GM12878 (cell line): ENCODE measurements at regions not wholly inside any gene's neighbourhood (a gene's known extent, or its start where the extent isn't known, plus 50 kb on each side); places are given as distances from the start of the nearest gene placed in this dataset.

Experiments used
- ATAC-seq: fragments of 200-7000 bp; cut with Tn5 transposase; 3 replicates; pipeline ENCODE4 v1.9.1; 2020; ENCODE audit warnings: mild to moderate bottlenecking, moderate library complexity
- BruUV-seq: library from RNA; stranded (reverse); fragments of 400-500 nt; replicated peaks from 2 replicates; lab custom pipeline; 2021; lab: Mats Ljungman, UMichigan
- CTCF ChIA-PET: fragments of 300-600 bp; sonication (Branson Sonifier 250); formaldehyde crosslinking; extraction: SDS; loops from one replicate; lab custom pipeline; 2021; ENCODE audit warnings: inconsistent platforms; lab: Yijun Ruan, JAX
- POLR2A ChIA-PET: fragments of 350-600 bp; formaldehyde crosslinking; extraction: SDS; loops from one replicate; lab custom pipeline; 2021; ENCODE audit warnings: inconsistent platforms; lab: Charles Lee
- RAD21 ChIA-PET: fragments of 300-600 bp; sonication (Branson Sonifier 250); formaldehyde crosslinking; loops from one replicate; lab custom pipeline; 2023; ENCODE audit warnings: antibody characterized with exemption; ENCODE audit not compliant: unreplicated experiment; lab: Charles Lee
- SMC1A ChIA-PET: fragments of 300-600 bp; sonication (Branson Sonifier 250); formaldehyde crosslinking; loops from one replicate; lab custom pipeline; 2023; ENCODE audit not compliant: unreplicated experiment, uncharacterized antibody; lab: Charles Lee
- DNase-seq: peaks from one replicate; pipeline ENCODE4 v3.0.0-alpha.2; 2011; ENCODE audit warnings: low read depth, low spot score
- FAIRE-seq: peaks from 3 replicates; lab custom pipeline; 2011; peaks lifted over from hg19 to GRCh38; lab: Jason Lieb, UNC
- H2AFZ ChIP-seq: 2 replicates; pipeline ENCODE4 v1.6.0; 2011; ENCODE audit warnings: low read depth, low read length, control low read depth; ENCODE audit not compliant: control insufficient read depth
- H3K27ac ChIP-seq: 2 replicates; pipeline ENCODE4 v1.5.1; 2011; ENCODE audit warnings: control low read depth; ENCODE audit not compliant: control insufficient read depth, insufficient read depth
- H3K27me3 ChIP-seq, 2 experiments: replicated peaks in 1 of 2; 2 replicates each; pipeline versions ENCODE4 v1.6.0 to v1.6.1; 2011; ENCODE audit warnings: low read length in 1 of 2; ENCODE audit not compliant: control insufficient read depth in 2 of 2, insufficient read depth in 2 of 2
- H3K36me3 ChIP-seq, 2 experiments: 2 replicates each; pipeline ENCODE4 v1.5.1; 2011; ENCODE audit warnings: low read length in 1 of 2; ENCODE audit not compliant: control insufficient read depth in 2 of 2, insufficient read depth in 2 of 2
- H3K4me1 ChIP-seq: 2 replicates; pipeline ENCODE4 v1.6.1; 2011; ENCODE audit warnings: mild to moderate bottlenecking, low read length, moderate library complexity, mixed read lengths; ENCODE audit not compliant: control insufficient read depth, insufficient read depth
- H3K4me2 ChIP-seq: 2 replicates; pipeline ENCODE4 v1.6.0; 2011; ENCODE audit warnings: control low read depth; ENCODE audit not compliant: control insufficient read depth, insufficient read depth
- H3K4me3 ChIP-seq: fragments of 200-600 bp; sonication (generic); 2 replicates; pipeline ENCODE4 v1.5.1; 2016
- H3K79me2 ChIP-seq: 2 replicates; pipeline ENCODE4 v1.6.0; 2011; ENCODE audit warnings: low read length; ENCODE audit not compliant: control insufficient read depth, insufficient read depth
- H3K9ac ChIP-seq: 2 replicates; pipeline ENCODE4 v1.8.0; 2011; ENCODE audit warnings: low read length, control low read depth, mixed read lengths; ENCODE audit not compliant: control insufficient read depth, insufficient read depth
- H3K9me3 ChIP-seq: replicated peaks from 3 replicates; pipeline ENCODE4 v1.5.1; 2011; ENCODE audit warnings: mild to moderate bottlenecking, low read length; ENCODE audit not compliant: control insufficient read depth, insufficient read depth
- H4K20me1 ChIP-seq: 2 replicates; pipeline ENCODE4 v1.6.0; 2011; ENCODE audit not compliant: control insufficient read depth, insufficient read depth
- BRCA1 ChIP-seq: IDR thresholded peaks from 2 replicates; pipeline ENCODE4 v1.6.1; 2011; ENCODE audit warnings: low read depth, low read length, improper control_type of control experiment
- EED ChIP-seq: sonication (generic); IDR thresholded peaks from 2 replicates; pipeline ENCODE4 v1.6.1; 2016; ENCODE audit warnings: antibody characterized with exemption, low read depth
- HDAC2 ChIP-seq: fragments of 200-600 bp; sonication (generic); IDR thresholded peaks from 2 replicates; pipeline ENCODE4 v1.6.1; 2017
- LARP7 ChIP-seq: fragments of 450-650 bp; IDR thresholded peaks from 2 replicates; pipeline ENCODE4 v1.6.1; 2017; ENCODE audit warnings: mild to moderate bottlenecking
- MXI1 ChIP-seq: fragments of 150-350 bp; IDR thresholded peaks from 2 replicates; pipeline ENCODE4 v1.6.1; 2011; ENCODE audit warnings: low read depth, mild to moderate bottlenecking, inconsistent platforms, low read length, improper control_type of control experiment
- NFIC ChIP-seq: IDR thresholded peaks from 2 replicates; pipeline ENCODE4 v1.6.1; 2012; ENCODE audit warnings: low read depth, mild to moderate bottlenecking, inconsistent platforms, low read length, moderate library complexity
- RAD51 ChIP-seq: fragments of 450-650 bp; IDR thresholded peaks from 2 replicates; pipeline ENCODE4 v1.6.1; 2016; ENCODE audit warnings: moderate library complexity, mild to moderate bottlenecking, inconsistent platforms
- RFX5 ChIP-seq: IDR thresholded peaks from 2 replicates; pipeline ENCODE4 v1.6.1; 2011; ENCODE audit warnings: low read depth, low read length, improper control_type of control experiment
- TARDBP ChIP-seq: IDR thresholded peaks from 2 replicates; pipeline ENCODE4 v1.6.1; 2016; ENCODE audit warnings: borderline replicate concordance
- ZNF207 ChIP-seq: fragments of 450-650 bp; IDR thresholded peaks from 2 replicates; pipeline ENCODE4 v1.6.1; 2014; ENCODE audit warnings: antibody characterized with exemption, mild to moderate bottlenecking, borderline replicate concordance
- WGBS: methylation state at CpG from one replicate; pipeline ENCODE4 v1.1.6; 2016; ENCODE audit warnings: low lambda C conversion rate; ENCODE audit not compliant: insufficient replicate concordance, insufficient coverage; ENCODE audit errors: missing lambda C conversion rate; 5-methylcytosine and 5-hydroxymethylcytosine counted together
- in situ Hi-C: fragments of 300-500 bp; cut with MboI; formaldehyde crosslinking; loops from 9 replicates; pipeline ENCODE4 v1.14.3; 2018; ENCODE audit warnings: mixed read lengths
- intact Hi-C: fragments of 100-400 bp; cut with micrococcal nuclease; formaldehyde crosslinking; loops from one replicate; pipeline ENCODE4 v1.14.2; 2022; ENCODE audit not compliant: unreplicated experiment
- TF ChIP-seq, protein P1 (sequence below): IDR thresholded peaks from 2 replicates; pipeline ENCODE4 v1.6.1; 2012; ENCODE audit warnings: low read depth, low read length, improper control_type of control experiment
- TF ChIP-seq, protein P2 (sequence below): fragments of 450-650 bp; IDR thresholded peaks from 2 replicates; pipeline ENCODE4 v1.6.1; 2018; ENCODE audit warnings: mild to moderate bottlenecking, low read depth, moderate library complexity; ENCODE audit not compliant: partially characterized antibody
- TF ChIP-seq, protein P3 (sequence below): IDR thresholded peaks from 2 replicates; pipeline ENCODE4 v1.6.1; 2012; ENCODE audit warnings: mild to moderate bottlenecking, low read depth, low read length
- TF ChIP-seq, protein P4 (sequence below): IDR thresholded peaks from 2 replicates; pipeline ENCODE4 v1.6.1; 2011; ENCODE audit warnings: borderline replicate concordance, low read depth, mild to moderate bottlenecking, moderate library complexity, mixed read lengths, low read length; ENCODE audit not compliant: insufficient read depth; ENCODE audit errors: extremely low read length
- TF ChIP-seq, protein P5 (sequence below): fragments of 450-650 bp; IDR thresholded peaks from 2 replicates; pipeline ENCODE4 v1.6.1; 2014; ENCODE audit warnings: mild to moderate bottlenecking

DNA sequence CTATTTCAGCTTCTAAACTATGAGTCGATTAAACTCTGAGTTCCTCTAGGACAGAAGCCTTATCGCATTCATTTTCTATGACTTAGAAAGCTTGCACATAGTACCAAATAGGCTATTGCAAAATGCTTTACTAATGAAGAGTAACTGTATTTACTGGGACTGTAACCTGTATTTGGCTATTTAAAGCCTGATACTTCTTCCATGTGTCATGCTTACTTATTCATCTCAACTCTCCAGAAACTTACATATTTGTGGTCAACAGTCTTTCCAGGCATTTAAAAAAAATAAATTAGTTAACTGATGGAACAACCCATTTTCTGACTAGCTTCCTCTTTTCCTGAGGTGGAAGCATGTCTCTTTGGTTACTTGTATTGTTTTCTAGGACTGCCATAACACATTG, 467.9 kb downstream of the PCDH11X start:
- ATAC-seq, result no peak
- Histone ChIP-seq H3K9ac (no peak overlapping the region), H3K79me2 (no peaks in the 10 kb centered on the region), H3K4me1 (no peaks in the 10 kb centered on the region), H3K36me3 (no peaks in the 10 kb centered on the region), H3K9me3 (no peaks in the 10 kb centered on the region), H3K4me3 (no peak overlapping the region), H3K4me2 (no peak overlapping the region), H2AFZ (no peak overlapping the region), H3K27ac (no peak overlapping the region), H3K27me3 (no peaks in the 10 kb centered on the region), H4K20me1 (no peaks in the 10 kb centered on the region)
- BruUV-seq, result no TSS peak
- intact Hi-C loops, result no loop called here
- DNase-seq, result no peak
- ChIA-PET POLR2A (no interaction called here), RAD21 (no interaction called here), CTCF (no interaction called here), SMC1A (no interaction called here)
- no peak for FAIRE-seq
- 53% methylated on average over 2 of the region's 2 CpGs for WGBS
- in situ Hi-C loops, result no loop called here
- TF ChIP-seq ZNF207 (no peak), RAD51 (no peak), BRCA1 (no peak), TARDBP (no peak), EED (no peak), HDAC2 (no peak), RFX5 (no peak), MXI1 (no peak), LARP7 (no peak), NFIC (no peak)
- TF ChIP-seq, protein P1, sequence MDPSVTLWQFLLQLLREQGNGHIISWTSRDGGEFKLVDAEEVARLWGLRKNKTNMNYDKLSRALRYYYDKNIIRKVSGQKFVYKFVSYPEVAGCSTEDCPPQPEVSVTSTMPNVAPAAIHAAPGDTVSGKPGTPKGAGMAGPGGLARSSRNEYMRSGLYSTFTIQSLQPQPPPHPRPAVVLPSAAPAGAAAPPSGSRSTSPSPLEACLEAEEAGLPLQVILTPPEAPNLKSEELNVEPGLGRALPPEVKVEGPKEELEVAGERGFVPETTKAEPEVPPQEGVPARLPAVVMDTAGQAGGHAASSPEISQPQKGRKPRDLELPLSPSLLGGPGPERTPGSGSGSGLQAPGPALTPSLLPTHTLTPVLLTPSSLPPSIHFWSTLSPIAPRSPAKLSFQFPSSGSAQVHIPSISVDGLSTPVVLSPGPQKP, result no peak
- TF ChIP-seq, protein P2, sequence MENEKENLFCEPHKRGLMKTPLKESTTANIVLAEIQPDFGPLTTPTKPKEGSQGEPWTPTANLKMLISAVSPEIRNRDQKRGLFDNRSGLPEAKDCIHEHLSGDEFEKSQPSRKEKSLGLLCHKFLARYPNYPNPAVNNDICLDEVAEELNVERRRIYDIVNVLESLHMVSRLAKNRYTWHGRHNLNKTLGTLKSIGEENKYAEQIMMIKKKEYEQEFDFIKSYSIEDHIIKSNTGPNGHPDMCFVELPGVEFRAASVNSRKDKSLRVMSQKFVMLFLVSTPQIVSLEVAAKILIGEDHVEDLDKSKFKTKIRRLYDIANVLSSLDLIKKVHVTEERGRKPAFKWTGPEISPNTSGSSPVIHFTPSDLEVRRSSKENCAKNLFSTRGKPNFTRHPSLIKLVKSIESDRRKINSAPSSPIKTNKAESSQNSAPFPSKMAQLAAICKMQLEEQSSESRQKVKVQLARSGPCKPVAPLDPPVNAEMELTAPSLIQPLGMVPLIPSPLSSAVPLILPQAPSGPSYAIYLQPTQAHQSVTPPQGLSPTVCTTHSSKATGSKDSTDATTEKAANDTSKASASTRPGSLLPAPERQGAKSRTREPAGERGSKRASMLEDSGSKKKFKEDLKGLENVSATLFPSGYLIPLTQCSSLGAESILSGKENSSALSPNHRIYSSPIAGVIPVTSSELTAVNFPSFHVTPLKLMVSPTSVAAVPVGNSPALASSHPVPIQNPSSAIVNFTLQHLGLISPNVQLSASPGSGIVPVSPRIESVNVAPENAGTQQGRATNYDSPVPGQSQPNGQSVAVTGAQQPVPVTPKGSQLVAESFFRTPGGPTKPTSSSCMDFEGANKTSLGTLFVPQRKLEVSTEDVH, result no peak
- TF ChIP-seq, protein P3, sequence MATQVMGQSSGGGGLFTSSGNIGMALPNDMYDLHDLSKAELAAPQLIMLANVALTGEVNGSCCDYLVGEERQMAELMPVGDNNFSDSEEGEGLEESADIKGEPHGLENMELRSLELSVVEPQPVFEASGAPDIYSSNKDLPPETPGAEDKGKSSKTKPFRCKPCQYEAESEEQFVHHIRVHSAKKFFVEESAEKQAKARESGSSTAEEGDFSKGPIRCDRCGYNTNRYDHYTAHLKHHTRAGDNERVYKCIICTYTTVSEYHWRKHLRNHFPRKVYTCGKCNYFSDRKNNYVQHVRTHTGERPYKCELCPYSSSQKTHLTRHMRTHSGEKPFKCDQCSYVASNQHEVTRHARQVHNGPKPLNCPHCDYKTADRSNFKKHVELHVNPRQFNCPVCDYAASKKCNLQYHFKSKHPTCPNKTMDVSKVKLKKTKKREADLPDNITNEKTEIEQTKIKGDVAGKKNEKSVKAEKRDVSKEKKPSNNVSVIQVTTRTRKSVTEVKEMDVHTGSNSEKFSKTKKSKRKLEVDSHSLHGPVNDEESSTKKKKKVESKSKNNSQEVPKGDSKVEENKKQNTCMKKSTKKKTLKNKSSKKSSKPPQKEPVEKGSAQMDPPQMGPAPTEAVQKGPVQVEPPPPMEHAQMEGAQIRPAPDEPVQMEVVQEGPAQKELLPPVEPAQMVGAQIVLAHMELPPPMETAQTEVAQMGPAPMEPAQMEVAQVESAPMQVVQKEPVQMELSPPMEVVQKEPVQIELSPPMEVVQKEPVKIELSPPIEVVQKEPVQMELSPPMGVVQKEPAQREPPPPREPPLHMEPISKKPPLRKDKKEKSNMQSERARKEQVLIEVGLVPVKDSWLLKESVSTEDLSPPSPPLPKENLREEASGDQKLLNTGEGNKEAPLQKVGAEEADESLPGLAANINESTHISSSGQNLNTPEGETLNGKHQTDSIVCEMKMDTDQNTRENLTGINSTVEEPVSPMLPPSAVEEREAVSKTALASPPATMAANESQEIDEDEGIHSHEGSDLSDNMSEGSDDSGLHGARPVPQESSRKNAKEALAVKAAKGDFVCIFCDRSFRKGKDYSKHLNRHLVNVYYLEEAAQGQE, result no peak
- TF ChIP-seq, protein P4, sequence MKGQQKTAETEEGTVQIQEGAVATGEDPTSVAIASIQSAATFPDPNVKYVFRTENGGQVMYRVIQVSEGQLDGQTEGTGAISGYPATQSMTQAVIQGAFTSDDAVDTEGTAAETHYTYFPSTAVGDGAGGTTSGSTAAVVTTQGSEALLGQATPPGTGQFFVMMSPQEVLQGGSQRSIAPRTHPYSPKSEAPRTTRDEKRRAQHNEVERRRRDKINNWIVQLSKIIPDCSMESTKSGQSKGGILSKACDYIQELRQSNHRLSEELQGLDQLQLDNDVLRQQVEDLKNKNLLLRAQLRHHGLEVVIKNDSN, result no peak
- TF ChIP-seq, protein P5, sequence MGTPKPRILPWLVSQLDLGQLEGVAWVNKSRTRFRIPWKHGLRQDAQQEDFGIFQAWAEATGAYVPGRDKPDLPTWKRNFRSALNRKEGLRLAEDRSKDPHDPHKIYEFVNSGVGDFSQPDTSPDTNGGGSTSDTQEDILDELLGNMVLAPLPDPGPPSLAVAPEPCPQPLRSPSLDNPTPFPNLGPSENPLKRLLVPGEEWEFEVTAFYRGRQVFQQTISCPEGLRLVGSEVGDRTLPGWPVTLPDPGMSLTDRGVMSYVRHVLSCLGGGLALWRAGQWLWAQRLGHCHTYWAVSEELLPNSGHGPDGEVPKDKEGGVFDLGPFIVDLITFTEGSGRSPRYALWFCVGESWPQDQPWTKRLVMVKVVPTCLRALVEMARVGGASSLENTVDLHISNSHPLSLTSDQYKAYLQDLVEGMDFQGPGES, result no peak
